GM12872 (cell line): ENCODE measurements at regions not wholly inside any gene's neighbourhood (a gene's known extent, or its start where the extent isn't known, plus 50 kb on each side); places are given as distances from the start of the nearest gene placed in this dataset.

Experiments
- TF ChIP-seq, protein P1 (sequence below): IDR thresholded peaks from 3 replicates; pipeline ENCODE4 v1.5.1; 2011; ENCODE audit warnings: low read depth, mild to moderate bottlenecking, low read length, moderate library complexity; ENCODE audit not compliant: insufficient read depth

DNA sequence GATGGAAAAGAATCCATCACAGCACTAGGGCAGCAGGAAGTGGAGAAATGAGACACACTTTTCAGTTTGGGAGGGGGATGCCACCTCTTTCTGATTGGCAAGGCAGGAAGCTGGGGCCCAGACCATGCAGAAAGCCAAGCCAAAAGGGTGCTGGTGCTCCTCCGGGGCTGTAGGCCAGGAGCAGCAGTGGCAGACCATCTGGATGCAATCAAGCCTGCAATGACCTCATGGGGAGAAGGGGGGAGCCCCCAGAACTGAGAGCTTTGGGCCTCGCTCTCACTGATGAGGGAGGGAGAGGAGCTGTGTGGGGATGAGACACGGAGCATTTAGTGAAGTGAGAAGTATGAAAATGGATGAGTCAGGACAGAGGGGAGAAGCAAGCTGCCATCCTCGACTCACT, 141.3 kb upstream of the NALF2 start:
- TF ChIP-seq, protein P1, sequence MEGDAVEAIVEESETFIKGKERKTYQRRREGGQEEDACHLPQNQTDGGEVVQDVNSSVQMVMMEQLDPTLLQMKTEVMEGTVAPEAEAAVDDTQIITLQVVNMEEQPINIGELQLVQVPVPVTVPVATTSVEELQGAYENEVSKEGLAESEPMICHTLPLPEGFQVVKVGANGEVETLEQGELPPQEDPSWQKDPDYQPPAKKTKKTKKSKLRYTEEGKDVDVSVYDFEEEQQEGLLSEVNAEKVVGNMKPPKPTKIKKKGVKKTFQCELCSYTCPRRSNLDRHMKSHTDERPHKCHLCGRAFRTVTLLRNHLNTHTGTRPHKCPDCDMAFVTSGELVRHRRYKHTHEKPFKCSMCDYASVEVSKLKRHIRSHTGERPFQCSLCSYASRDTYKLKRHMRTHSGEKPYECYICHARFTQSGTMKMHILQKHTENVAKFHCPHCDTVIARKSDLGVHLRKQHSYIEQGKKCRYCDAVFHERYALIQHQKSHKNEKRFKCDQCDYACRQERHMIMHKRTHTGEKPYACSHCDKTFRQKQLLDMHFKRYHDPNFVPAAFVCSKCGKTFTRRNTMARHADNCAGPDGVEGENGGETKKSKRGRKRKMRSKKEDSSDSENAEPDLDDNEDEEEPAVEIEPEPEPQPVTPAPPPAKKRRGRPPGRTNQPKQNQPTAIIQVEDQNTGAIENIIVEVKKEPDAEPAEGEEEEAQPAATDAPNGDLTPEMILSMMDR = no peak

DNA sequence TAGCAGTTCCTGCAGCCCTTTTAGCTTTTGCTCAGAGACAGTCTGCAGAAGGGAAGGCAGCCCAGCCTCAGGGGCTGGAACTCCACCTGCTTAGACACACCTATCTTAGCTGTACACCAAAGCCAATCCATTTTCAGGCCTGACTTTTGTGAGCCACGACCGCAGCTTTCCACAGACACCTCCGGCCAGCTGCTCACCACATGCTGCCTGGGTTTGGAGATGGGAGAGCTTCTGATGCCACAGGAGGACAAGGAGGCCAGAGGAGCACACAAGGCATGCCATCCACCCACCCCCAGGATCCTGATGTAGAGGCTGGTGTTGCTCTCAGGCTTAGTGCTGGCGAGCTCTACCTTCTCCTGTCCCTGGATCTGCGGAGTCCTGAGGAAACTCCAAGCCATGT, 141.8 kb upstream of the NALF2 start:
- TF ChIP-seq, protein P1 = no peak

DNA sequence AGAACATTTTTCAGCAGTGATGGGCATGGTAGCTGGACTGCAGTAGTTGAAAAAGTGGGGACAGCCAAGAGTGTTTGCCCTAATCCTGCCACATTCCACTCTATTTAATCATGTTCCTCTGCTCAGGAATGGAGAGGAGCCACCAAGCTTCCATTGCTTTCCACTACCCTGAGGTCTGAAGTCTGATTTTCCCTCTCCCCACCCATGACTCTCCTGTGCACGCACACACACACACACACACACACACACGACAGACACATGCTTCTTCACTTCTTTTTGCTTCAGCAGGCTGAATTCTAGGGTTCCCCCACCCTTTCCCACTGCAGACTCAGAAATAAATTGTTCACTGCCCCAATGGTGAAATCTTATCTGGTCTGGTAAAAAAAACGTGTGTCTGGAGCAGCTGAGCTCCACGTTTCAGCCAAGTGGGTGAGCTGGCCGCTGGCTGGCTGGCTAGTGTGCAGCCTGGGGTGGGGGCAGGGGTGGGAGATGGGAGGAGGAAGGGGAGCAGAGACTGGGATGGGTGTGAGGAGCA, 142.7 kb upstream of the NALF2 start:
- TF ChIP-seq, protein P1 = no peak

DNA sequence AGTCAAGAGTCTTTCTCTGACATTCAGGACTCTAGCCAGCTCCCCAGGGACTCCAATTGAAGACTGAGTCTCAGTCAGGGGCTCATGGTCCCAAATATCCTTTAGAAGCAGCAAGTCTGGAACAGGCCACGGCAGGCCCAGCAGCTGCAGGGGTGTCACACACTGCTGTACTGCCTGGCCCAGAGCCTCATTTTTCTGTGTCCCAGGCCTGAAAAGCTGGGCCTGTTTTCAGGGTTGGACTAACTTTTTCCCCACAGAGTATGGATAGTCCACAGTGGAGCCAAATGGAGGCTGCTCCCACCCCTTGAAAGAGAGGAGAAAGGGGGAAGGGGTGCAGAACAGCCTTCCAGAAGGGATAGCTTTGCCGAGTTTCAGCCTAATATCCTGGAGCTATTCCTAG, 146.8 kb upstream of the NALF2 start:
- TF ChIP-seq, protein P1 = no peak

DNA sequence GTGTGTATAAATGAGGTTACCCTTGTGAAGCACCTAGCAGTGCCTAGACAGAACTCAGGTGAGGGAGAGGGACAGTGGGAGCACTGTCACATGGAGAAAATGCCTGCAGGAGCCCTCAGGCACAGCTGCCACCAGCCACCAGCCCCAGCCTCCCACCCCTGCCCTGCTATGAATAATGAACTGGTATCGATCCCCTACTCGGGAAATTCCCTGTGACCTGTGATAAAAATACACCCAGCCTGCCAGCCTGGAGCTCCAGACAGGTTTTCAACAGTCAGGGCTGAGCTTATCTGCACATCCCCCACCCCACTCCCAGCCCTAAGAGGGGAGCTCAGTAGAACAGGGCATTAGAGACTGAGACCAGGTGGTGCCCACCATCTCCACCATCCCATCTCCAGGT, 159.6 kb upstream of the PJA1 start:
- TF ChIP-seq, protein P1 = no peak

DNA sequence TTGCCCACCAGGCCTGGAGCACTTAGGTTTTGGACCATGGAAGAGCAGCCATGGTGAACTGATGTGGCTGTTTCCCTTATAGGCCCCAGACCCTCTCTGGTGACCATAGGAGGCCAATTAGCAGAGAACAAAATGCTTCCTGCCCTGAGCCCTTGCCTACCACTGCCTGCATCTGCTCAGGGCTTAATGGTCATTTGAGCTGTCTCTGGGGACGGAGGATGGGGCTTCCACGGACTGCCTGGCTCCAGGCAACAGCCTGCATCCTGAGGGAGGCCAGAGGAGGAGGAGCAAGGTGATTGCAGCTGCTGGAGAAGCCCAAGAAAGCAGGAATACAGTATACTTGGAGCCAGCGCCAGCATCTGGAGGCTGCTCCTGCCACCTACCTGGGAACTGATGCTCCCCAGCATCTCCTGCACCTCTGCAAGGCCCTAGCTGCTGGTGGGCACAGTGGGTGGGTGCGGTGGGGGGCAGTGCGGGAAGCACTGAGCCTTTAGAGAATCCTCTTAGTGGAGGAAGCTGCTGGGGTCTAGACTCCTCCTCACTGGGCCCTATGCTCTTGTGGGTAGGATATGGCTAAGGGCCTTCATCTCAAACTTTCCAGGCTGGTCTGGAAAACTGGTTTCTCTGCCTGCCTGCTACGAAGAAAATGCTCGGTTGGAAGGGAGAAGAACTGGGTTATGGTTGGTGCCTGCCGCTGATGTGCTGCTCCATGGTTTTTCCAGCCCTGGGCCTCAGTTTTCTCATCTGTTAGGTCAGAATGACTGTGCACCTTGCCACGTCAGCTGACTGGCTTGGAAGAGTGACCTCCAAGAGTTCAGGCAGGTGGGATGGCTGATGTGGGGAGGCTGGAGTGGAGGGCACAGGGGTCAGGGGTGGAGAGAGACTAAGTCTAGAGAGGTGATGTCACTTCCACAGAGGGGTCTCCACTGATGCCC, 158.8 kb upstream of the PJA1 start:
- TF ChIP-seq, protein P1 = no peak

DNA sequence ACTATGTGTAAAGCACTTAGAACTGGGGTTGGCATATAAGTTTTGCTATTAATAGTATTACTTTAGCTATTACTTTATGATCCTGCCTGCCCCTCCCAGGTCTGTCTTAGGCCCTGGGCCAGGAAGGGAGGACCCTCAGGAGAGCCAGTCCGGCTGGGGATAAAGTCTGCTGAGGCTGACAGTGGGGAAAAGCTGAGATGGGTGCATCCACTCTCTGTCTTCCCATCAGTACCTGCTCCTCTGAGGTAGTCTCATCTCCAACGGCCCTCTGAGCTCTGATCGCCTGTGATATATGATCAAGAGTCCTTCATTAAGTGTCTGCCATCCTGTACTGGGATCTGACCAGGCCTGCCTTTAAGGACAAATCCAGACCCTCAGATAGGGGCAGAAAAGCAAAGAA, 156.5 kb upstream of the PJA1 start:
- TF ChIP-seq, protein P1 = no peak
